ENCODE measurements at regions not wholly inside any gene's neighbourhood (a gene's known extent, or its start where the extent isn't known, plus 50 kb on each side); places are given as distances from the start of the nearest gene placed in this dataset.

DNA sequence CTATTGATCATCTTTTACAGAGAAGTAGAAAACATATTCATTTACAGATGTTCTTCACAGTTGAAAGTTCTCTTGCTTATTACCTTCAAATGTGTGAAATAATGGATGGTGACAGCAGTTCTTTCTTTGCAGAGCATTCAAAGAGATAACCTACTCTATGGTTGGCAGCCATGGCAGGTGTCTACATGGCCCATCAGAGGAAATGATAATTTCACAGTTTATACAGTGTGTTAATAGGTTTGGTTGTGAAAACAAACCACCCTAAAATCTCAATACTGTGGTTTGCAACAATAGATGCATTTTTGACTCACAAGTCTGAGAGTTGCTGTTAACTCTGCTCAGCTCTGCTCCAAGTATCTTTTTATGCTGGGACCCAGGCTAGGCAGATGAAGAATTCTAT is 241.2 kb upstream of the SAMSN1 start:
- no peak overlapping the region for H2AFZ ChIP-seq (ENCODE audit: low read depth, low read length)
- no peaks in the 10 kb centered on the region for H3K27me3 ChIP-seq (ENCODE audit: control insufficient read depth in 2 of 2, insufficient read depth in 2 of 2, low read length in 2 of 2)
- H3K9me3 ChIP-seq (replicated peaks; ENCODE audit: control insufficient read depth, insufficient read depth, low read depth, low read length): no peaks in the 10 kb centered on the region
- intact Hi-C loops (cut with micrococcal nuclease): no loop called here
- no peak overlapping the region for H3K4me2 ChIP-seq (ENCODE audit: insufficient read depth, low read length)
- no peak overlapping the region for H3K27ac ChIP-seq (ENCODE audit: extremely low read depth, low read depth, low read length)
- H3K36me3 ChIP-seq (ENCODE audit: control insufficient read depth, insufficient read depth, low read length): no peaks in the 10 kb centered on the region
- ChIA-PET POLR2A (no interaction called here), CTCF (ENCODE audit: low intra/inter-chr PET ratio) (no interaction called here)
- BruUV-seq (replicated peaks): no TSS peak
- no peak overlapping the region for H3K4me3 ChIP-seq
- in situ Hi-C loops (cut with MboI): no loop called here
- H3K9ac ChIP-seq (ENCODE audit: insufficient read depth in 1 of 2, low read depth in 2 of 2, low read length in 2 of 2): no peak overlapping the region
- FAIRE-seq: no peak
- TF ChIP-seq PML (IDR thresholded peaks at IDR 0.05; ENCODE audit: low read length) (no peak), L3MBTL2 (IDR thresholded peaks at IDR 0.05) (no peak), POLR2A (conservative IDR thresholded peaks at IDR 0.05) (no peak), ETV1 (tag; conservative IDR thresholded peaks at IDR 0.05; ENCODE audit: low read depth) (no peak), BDP1 (IDR thresholded peaks at IDR 0.05; ENCODE audit: insufficient read depth, insufficient read length) (no peak), SMARCB1 (IDR thresholded peaks at IDR 0.05; ENCODE audit: insufficient read length, low read depth) (no peak), KDM5B (IDR thresholded peaks at IDR 0.05; ENCODE audit: insufficient replicate concordance, low read depth, low read length) (no peak), NR2C2 (CRISPR knock-in tag; IDR thresholded peaks at IDR 0.05) (no peak), NR2C2 (tag; IDR thresholded peaks at IDR 0.05) (no peak), SAFB (IDR thresholded peaks at IDR 0.05; ENCODE audit: borderline replicate concordance, low read depth, low read length) (no peak), ZC3H11A (IDR thresholded peaks at IDR 0.05; ENCODE audit: low read depth, low read length) (no peak), MAFF (IDR thresholded peaks at IDR 0.05; ENCODE audit: low read length) (no peak), TFAM (CRISPR knock-in tag; conservative IDR thresholded peaks at IDR 0.05) (no peak), ESRRA (IDR thresholded peaks at IDR 0.05; ENCODE audit: borderline replicate concordance, low read depth) (no peak), RAD51 (IDR thresholded peaks at IDR 0.05; ENCODE audit: borderline replicate concordance, low read depth) (no peak), ZNF23 (CRISPR knock-in tag; IDR thresholded peaks at IDR 0.05) (no peak), JUNB (CRISPR knock-in tag; conservative IDR thresholded peaks at IDR 0.05) (no peak), ELF1 (tag; IDR thresholded peaks at IDR 0.05) (no peak), ZSCAN29 (IDR thresholded peaks at IDR 0.05) (no peak)
- TF ChIP-seq, protein P1, sequence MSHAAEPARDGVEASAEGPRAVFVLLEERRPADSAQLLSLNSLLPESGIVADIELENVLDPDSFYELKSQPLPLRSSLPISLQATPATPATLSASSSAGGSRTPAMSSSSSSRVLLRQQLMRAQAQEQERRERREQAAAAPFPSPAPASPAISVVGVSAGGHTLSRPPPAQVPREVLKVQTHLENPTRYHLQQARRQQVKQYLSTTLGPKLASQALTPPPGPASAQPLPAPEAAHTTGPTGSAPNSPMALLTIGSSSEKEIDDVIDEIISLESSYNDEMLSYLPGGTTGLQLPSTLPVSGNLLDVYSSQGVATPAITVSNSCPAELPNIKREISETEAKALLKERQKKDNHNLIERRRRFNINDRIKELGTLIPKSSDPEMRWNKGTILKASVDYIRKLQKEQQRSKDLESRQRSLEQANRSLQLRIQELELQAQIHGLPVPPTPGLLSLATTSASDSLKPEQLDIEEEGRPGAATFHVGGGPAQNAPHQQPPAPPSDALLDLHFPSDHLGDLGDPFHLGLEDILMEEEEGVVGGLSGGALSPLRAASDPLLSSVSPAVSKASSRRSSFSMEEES (CRISPR knock-in tag; IDR thresholded peaks at IDR 0.05): no peak
- no peaks in the 10 kb centered on the region for H3K79me2 ChIP-seq (ENCODE audit: control insufficient read depth, insufficient read depth, low read length)
- no peaks in the 10 kb centered on the region for H3K9me1 ChIP-seq (ENCODE audit: control insufficient read depth, insufficient read depth, low read length)
- no peaks in the 10 kb centered on the region for H3K4me1 ChIP-seq (replicated peaks in 1 of 2; ENCODE audit: control insufficient read depth in 2 of 2, insufficient read depth in 2 of 2, low read length in 2 of 2)
- H4K20me1 ChIP-seq (replicated peaks; ENCODE audit: control insufficient read depth, insufficient read depth, low read length): no peaks in the 10 kb centered on the region
- no peak for ATAC-seq
- DNase-seq (ENCODE audit: extremely low read depth in 1 of 4, low spot score in 3 of 4): no peak

Data from K562 (cell line).